HS-27A (cell line): ENCODE measurements at regions not wholly inside any gene's neighbourhood (a gene's known extent, or its start where the extent isn't known, plus 50 kb on each side); places are given as distances from the start of the nearest gene placed in this dataset.
A peak's percentile ranks its signal among the peaks of the same experiment; 100 is the strongest.

ENCODE experiments used
- DNase-seq: peaks from one replicate; pipeline ENCODE4 v3.0.0-alpha.2; 2012; ENCODE audit warnings: low read depth, missing footprints

- no peak for DNase-seq
These were observed 1009.8 kb downstream of the TUSC7 start for GRCh38 chr3:117719316-117719926.

DNA sequence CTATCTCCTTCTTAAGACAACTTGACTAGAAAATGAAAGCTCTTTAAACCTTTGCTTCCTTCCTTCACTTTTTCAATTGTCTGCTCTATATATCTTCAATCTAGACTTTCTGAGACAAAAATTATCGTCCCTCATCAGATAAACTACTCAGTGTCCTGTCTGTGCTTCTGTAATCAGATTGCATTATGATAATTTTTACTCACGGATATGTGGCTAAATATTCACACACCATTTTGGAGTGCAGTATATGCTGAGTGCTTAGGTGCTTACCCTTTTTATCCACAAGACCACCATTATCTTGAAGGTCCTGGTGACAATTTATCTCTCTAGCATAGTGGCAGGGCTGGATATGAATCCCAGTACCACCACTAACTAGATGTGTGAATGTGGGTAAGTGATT, 1012.3 kb downstream of the TUSC7 start:
- no peak for DNase-seq

DNA sequence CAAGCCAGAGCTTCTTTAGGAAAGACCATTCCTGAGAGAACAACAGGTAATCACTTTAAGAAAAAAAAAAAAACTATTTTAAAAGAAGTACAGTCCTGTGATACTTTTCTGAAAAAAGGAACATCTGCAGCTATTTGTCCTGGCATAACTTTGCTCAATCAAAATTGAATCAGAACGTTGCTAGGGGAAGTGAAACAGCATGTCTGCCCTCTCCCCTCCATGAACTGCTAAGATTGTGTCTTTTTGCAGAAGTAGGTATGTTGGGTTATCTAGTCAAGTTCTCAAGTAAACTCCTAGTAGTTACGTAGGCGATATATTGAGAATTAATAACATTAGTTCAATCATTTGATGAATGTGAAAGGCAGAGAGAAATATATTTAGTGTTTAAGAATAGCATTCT, 1013.3 kb downstream of the TUSC7 start:
- no peak for DNase-seq

GRCh38 chr3:117723825-117724224, 1014.2 kb downstream of the TUSC7 start:
- no peak for DNase-seq

DNA sequence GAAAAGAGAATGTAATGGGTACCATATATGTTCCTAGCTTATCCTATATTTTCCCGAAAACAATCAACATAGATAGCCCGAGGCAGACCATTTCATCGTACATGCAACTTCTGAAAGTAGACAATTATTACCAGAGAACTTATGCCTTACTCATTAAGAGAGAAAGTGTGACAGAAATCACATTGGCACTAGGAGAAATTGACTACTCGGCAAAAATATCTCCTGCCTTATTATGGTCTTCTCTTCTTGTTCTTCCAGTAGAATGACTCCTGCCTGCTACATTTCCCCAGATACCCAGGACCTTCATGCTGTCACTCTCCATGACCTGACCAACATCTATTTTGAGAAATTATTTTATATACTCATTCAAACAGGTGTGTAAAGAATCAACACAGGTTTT, 1015.7 kb downstream of the TUSC7 start:
- DNase-seq = no peak

DNA sequence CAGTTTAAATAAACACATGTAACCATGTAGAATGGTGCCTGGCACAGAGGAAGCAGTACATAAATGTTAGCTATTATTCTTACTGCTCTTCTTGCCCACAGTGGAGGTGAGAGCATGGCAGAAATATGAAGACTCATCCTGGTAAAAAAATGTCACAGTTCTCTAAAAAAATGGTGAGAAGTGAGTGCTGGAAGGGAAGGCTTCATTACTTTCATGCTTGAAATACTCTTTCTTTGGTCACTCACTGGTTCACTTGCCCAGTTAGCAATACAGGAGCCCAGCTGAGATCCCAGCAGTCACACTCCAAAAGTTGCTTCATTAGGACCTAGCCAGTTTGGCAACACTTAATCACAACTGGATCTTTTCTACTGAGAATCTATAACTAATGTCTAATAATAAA, 1017.2 kb downstream of the TUSC7 start:
- DNase-seq = no peak

DNA sequence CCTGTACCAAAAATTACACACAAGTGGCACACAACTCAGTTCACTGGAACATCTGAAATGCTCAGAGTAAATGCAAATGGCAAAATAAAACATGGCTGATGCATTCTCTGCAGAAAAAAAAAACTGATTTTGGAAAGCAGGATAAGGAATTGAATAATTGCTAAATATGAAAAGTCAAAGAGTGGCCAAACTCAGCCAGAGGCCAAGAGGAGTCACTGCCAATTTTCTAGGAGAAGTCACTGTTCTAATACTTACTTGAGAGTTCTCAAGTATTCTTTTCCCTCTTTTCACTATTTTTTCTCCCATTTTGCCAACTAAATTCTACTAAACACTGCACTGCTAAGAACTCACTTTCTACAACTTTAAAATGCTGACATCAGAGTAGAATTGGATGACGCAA, 1018.6 kb downstream of the TUSC7 start:
- DNase-seq = no peak

DNA sequence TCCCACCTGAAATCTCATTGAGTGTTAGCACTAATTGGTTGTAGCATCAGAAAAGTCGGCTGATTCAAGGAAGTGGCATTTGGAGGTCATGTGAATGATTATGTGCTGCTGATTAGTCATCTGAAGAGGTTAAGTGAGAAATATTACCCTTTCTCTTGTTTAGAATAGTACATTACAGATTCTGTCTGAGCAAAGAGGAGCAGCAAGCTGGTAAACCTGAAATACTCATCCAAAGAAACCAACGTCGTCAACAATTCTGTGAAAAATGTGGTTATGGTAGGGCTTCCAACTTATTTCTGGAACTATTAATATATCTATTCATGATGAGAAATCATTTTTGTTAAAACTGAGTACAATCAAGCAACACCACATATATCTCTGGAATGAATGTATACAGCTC, 1024.9 kb downstream of the TUSC7 start:
- DNase-seq = peak; percentile 35

DNA sequence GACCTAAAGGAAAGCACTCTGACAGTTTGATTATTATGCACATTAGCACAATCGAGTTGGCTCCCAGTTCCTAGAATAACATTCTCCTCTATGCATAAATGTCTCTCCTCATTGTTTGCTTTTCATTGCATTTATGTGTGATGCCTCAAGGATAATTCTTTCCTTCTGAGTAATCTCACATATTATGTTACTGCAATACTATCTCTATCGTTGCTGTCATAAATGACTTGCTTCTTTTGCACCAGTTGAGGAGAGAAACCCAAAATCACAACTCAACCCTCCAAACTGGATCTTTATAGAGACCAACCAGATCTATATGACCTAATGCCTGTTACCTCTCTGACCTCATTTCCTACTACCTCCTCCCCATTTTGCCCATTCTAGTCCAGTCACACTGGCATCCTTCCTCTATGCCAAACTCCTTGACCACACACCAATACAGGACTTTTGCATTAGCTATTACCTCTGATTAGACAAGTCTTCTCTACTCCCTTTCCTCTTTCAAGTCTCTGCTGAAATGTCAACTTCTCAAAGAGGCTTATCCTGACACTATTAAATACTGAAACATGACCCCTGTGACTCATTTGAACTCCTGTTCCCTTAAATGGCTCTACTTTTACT, 1026.0 kb downstream of the TUSC7 start:
- DNase-seq = peak; percentile 55

DNA sequence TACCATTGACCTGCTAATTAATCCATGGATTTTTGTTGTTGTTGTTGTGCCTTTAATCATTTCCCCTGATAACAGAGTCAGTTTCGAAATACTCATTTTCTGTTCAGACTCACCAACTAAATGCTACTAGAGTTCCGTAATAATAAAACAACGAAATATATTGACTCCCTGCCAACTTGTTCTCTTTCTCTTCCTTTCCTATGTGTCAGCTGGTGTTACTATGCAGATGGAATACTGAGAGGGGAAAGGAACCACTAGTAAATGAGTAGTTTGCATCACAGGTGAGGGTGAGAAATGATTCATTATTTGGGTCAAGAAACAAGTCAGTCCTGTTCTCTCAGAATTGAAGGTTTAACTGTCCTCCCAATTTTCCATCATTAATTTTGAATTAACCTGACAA, 1027.3 kb downstream of the TUSC7 start:
- no peak for DNase-seq

DNA sequence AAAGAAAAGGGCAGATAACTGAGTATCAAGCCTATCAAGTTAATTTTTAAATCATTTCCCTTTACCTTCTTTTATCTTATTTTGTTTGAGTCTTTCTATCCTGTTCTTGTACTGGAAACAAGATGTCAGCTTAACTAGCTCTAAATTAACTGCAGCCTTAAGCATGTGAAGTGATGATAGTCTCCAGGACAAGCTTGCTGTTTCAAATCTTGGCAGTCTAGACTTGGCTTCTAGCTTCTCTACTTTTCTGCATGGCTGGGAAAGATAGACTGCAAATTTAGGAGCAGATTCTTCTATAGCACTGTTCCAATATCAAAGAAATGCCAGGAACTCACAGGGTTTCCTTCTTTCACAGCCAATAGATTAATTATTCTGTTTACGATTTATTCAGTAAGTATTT, 1034.4 kb downstream of the TUSC7 start:
- DNase-seq = no peak

DNA sequence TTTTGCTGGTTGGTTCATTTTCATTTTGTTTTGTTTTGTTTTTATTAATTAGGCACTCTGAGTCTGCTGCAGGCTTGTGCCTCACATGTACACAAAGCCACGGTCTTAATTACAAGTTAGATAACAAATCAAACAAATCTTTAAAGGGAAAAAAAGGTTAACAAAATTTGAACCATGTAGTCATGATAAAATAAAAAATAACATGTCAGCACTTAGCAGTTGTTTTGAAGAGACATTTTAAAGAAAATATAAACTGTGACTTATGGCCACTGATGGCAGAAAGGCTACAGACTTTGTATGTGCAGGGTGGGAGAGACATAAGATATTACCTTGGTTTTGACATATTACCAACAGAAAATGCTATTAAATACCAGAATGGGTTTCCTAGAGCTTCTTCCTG, 1035.4 kb downstream of the TUSC7 start:
- DNase-seq = no peak

DNA sequence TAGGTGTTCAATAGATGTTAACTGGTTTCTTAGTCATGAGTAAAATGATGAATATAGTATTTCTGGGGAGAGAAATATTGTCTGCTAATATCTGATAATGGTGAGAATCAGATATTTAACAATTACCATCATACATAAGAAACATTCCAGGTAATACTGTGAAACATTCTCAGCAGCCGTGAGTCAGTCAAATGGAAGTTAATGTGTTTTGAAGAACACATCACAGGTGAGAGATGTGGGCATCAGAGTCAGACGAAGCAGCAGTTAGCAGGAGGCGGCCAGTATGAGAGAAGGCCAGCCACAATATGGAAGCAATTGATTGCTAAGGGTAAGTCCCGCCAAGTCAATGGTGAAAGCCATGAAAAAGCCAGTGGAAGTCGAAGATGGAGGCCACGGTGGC, 1035.9 kb downstream of the TUSC7 start:
- no peak for DNase-seq

DNA sequence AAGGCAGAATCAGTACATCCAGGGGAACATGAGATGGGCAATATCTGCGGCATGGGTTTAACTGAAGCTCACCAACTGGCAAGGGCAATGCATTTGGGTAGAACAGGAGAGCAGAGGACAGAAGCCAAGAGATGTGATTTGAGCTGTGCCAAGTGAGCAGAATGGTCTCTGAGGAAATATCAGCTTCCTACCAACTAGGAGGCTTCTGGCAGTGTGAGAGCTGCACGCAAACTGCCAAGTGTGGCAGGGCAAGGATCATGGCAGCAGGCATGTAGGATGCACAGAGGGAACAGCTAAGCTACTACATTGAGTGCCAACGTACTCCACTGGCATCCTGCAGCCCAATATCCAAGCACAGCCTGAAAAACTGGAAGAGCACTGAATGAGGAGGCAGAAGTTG, 1036.5 kb downstream of the TUSC7 start:
- no peak for DNase-seq

- no peak for DNase-seq
These were observed 1038.6 kb downstream of the TUSC7 start for GRCh38 chr3:117748131-117748530.

- DNase-seq = no peak
These were observed 1041.2 kb downstream of the TUSC7 start for GRCh38 chr3:117750674-117751269.

DNA sequence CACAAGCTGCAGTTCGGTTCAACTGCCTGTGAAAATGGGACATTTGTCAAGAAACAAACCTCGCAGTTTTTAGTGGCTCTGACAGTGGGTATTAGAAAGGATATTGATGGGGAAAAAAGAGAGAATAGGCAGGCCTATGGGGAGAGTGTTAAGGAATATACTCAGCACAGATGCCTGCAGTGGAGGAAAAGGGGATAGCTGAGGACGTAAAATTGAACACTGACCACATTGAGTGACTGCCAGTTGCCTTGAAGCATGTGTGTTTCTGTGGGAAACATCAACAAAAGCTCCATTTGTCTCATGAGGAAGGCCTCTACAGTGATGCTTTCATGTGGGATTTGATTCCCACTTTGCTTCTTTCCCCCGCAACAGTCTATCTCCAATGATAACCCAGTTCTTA, 1042.1 kb downstream of the TUSC7 start:
- DNase-seq = no peak

GRCh38 chr3:117752984-117753717, 1043.6 kb downstream of the TUSC7 start:
- no peak for DNase-seq

- no peak for DNase-seq
These were observed 1044.5 kb downstream of the TUSC7 start for GRCh38 chr3:117754058-117754457.

GRCh38 chr3:117754841-117755240, 1045.3 kb downstream of the TUSC7 start:
- no peak for DNase-seq

GRCh38 chr3:117756563-117756962, 1047.0 kb downstream of the TUSC7 start:
- no peak for DNase-seq

DNA sequence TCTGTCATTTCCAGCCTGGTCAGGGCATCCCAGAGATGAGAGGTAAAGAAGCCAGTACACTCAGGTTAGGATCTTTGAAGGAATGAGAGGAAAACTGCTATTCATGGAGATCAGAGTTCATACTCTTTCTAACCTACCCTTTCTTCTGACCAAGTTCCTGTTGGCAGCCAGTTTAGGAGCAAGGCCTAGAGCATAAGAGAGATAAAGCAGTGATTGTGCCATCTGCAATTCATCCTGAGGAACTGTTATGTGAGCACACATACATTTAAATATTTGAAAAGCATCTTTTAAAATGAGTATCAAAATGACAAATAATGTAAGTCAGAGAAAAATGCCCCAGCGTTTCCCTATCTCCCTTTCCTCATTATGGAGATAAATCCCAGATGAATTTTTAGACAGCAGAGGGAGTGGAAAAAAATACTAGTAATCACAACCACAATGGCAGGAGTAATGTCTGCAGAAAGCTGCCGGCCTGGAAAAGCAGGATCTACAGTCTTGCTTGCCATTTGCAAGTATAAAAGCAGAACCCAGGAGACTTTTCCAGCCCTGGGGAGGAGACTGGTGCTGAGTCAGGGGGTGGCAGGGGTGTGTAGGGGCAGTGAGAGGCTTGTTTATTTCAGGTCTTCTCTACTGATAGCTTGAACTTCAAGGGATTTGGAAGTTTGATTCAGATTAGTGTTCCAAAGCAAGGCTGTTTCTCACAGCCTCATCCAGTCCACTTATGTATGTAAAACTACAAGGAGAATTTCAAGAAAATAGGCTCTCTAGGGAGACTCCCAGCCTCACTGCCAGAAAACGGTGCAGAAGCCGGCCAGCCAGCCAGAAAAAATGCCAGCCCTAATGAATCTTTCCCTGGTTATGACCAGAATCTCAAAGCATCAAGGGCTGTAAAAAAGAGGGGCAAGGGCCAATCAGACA, 1052.4 kb downstream of the TUSC7 start:
- no peak for DNase-seq
